ENCODE measurements at regions not wholly inside any gene's neighbourhood (a gene's known extent, or its start where the extent isn't known, plus 50 kb on each side); places are given as distances from the start of the nearest gene placed in this dataset.
"Not testable (repeated sequence)": the region's sequence is repeated elsewhere in the genome, so short reads cannot be mapped to it uniquely, and the experiment has no call there.

GRCh38 chr9:1170918-1171317 lies 120.8 kb downstream of the DMRT2 start:
- Mint-ChIP-seq H3K36me3 (no peaks in the 10 kb centered on the region), H3K4me1 (ENCODE audit: low read depth) (no peaks in the 10 kb centered on the region), H3K4me3 (no peak overlapping the region), H3K9me3 (peaks cover 5% of the 10 kb centered on the region), H3K27ac (no peak overlapping the region), H3K27me3 (peaks cover 2% of the 10 kb centered on the region)
- ChIA-PET CTCF (no interaction called here), POLR2A (no interaction called here)
- intact Hi-C loops (cut with micrococcal nuclease), result no loop called here
- DNase-seq, result no peak

- no peak for DNase-seq
- H3K4me1 Mint-ChIP-seq (ENCODE audit: low read depth), result no peaks in the 10 kb centered on the region
- H3K9me3 Mint-ChIP-seq, result peaks cover 5% of the 10 kb centered on the region
- no peak overlapping the region for H3K27ac Mint-ChIP-seq
- H3K27me3 Mint-ChIP-seq, result peaks cover 2% of the 10 kb centered on the region
- no peaks in the 10 kb centered on the region for H3K36me3 Mint-ChIP-seq
- CTCF ChIA-PET, result no interaction called here
- POLR2A ChIA-PET, result no interaction called here
- H3K4me3 Mint-ChIP-seq, result no peak overlapping the region
- intact Hi-C loops (cut with micrococcal nuclease), result no loop called here
Measured at GRCh38 chr9:1171546-1171945, 121.4 kb downstream of the DMRT2 start.

- intact Hi-C loops (cut with micrococcal nuclease), result no loop called here
- Mint-ChIP-seq H3K9me3 (no peaks in the 10 kb centered on the region), H3K36me3 (no peaks in the 10 kb centered on the region), H3K27me3 (peaks cover 2% of the 10 kb centered on the region), H3K4me3 (no peak overlapping the region), H3K4me1 (ENCODE audit: low read depth) (no peaks in the 10 kb centered on the region), H3K27ac (no peak overlapping the region)
- CTCF ChIA-PET, result no interaction called here
- no peak for DNase-seq
- POLR2A ChIA-PET, result no interaction called here
Measured at GRCh38 chr9:1173211-1173610, 123.1 kb downstream of the DMRT2 start.

- ChIA-PET POLR2A (no interaction called here), CTCF (no interaction called here)
- H3K27me3 Mint-ChIP-seq, result peaks cover 2% of the 10 kb centered on the region
- H3K4me1 Mint-ChIP-seq (ENCODE audit: low read depth), result no peaks in the 10 kb centered on the region
- H3K36me3 Mint-ChIP-seq, result no peaks in the 10 kb centered on the region
- no peak overlapping the region for H3K27ac Mint-ChIP-seq
- H3K4me3 Mint-ChIP-seq, result no peak overlapping the region
- H3K9me3 Mint-ChIP-seq, result no peaks in the 10 kb centered on the region
- intact Hi-C loops (cut with micrococcal nuclease), result no loop called here
- no peak for DNase-seq
Measured at GRCh38 chr9:1173993-1174392, 123.8 kb downstream of the DMRT2 start.

- Mint-ChIP-seq H3K27me3 (no peaks in the 10 kb centered on the region), H3K36me3 (no peaks in the 10 kb centered on the region), H3K9me3 (no peaks in the 10 kb centered on the region), H3K4me3 (no peak overlapping the region), H3K27ac (no peak overlapping the region), H3K4me1 (ENCODE audit: low read depth) (no peaks in the 10 kb centered on the region)
- ChIA-PET POLR2A (no interaction called here), CTCF (no interaction called here)
- intact Hi-C loops (cut with micrococcal nuclease), result no loop called here
- no peak for DNase-seq
Measured at GRCh38 chr9:1179366-1179765, 129.2 kb downstream of the DMRT2 start.

GRCh38 chr9:1184146-1184545 lies 134.0 kb downstream of the DMRT2 start:
- intact Hi-C loops (cut with micrococcal nuclease), result no loop called here
- Mint-ChIP-seq H3K27ac (no peak overlapping the region), H3K27me3 (no peaks in the 10 kb centered on the region), H3K4me3 (no peak overlapping the region), H3K36me3 (peaks cover 3% of the 10 kb centered on the region), H3K4me1 (ENCODE audit: low read depth) (no peaks in the 10 kb centered on the region), H3K9me3 (peaks cover 8% of the 10 kb centered on the region)
- no peak for DNase-seq
- CTCF ChIA-PET, result no interaction called here
- POLR2A ChIA-PET, result no interaction called here

GRCh38 chr9:1187137-1187536 lies 137.0 kb downstream of the DMRT2 start:
- H3K27ac Mint-ChIP-seq; DNase-seq; H3K27me3 Mint-ChIP-seq; H3K36me3 Mint-ChIP-seq; CTCF ChIA-PET; H3K4me1 Mint-ChIP-seq (ENCODE audit: low read depth); intact Hi-C loops (cut with micrococcal nuclease); POLR2A ChIA-PET; H3K4me3 Mint-ChIP-seq; H3K9me3 Mint-ChIP-seq: not testable (repeated sequence)

- POLR2A ChIA-PET; DNase-seq; H3K36me3 Mint-ChIP-seq; intact Hi-C loops (cut with micrococcal nuclease); H3K27ac Mint-ChIP-seq; H3K9me3 Mint-ChIP-seq; CTCF ChIA-PET; H3K4me3 Mint-ChIP-seq; H3K4me1 Mint-ChIP-seq (ENCODE audit: low read depth); H3K27me3 Mint-ChIP-seq: not testable (repeated sequence)
Measured at GRCh38 chr9:1195636-1196035, 145.5 kb downstream of the DMRT2 start.

GRCh38 chr9:1198085-1198484 lies 147.9 kb downstream of the DMRT2 start:
- no peak overlapping the region for H3K4me3 Mint-ChIP-seq
- H3K9me3 Mint-ChIP-seq, result no peaks in the 10 kb centered on the region
- intact Hi-C loops (cut with micrococcal nuclease), result no loop called here
- no peak for DNase-seq
- no peak overlapping the region for H3K27ac Mint-ChIP-seq
- no peaks in the 10 kb centered on the region for H3K36me3 Mint-ChIP-seq
- CTCF ChIA-PET, result no interaction called here
- H3K4me1 Mint-ChIP-seq (ENCODE audit: low read depth), result no peaks in the 10 kb centered on the region
- H3K27me3 Mint-ChIP-seq, result no peaks in the 10 kb centered on the region
- POLR2A ChIA-PET, result no interaction called here

- ChIA-PET CTCF (no interaction called here), POLR2A (no interaction called here)
- H3K27me3 Mint-ChIP-seq, result no peaks in the 10 kb centered on the region
- no peak overlapping the region for H3K27ac Mint-ChIP-seq
- intact Hi-C loops (cut with micrococcal nuclease), result no loop called here
- H3K4me3 Mint-ChIP-seq, result no peak overlapping the region
- DNase-seq, result no peak
- H3K36me3 Mint-ChIP-seq, result no peaks in the 10 kb centered on the region
- no peaks in the 10 kb centered on the region for H3K4me1 Mint-ChIP-seq (ENCODE audit: low read depth)
- no peaks in the 10 kb centered on the region for H3K9me3 Mint-ChIP-seq
Measured at GRCh38 chr9:1200847-1201251, 150.7 kb downstream of the DMRT2 start.

- peaks cover 2% of the 10 kb centered on the region for H3K27me3 Mint-ChIP-seq
- no peaks in the 10 kb centered on the region for H3K4me1 Mint-ChIP-seq (ENCODE audit: low read depth)
- H3K36me3 Mint-ChIP-seq, result no peaks in the 10 kb centered on the region
- intact Hi-C loops (cut with micrococcal nuclease), result no loop called here
- ChIA-PET POLR2A (no interaction called here), CTCF (no interaction called here)
- DNase-seq, result no peak
- no peak overlapping the region for H3K4me3 Mint-ChIP-seq
- no peaks in the 10 kb centered on the region for H3K9me3 Mint-ChIP-seq
- H3K27ac Mint-ChIP-seq, result no peak overlapping the region
Measured at GRCh38 chr9:1201262-1201661, 151.1 kb downstream of the DMRT2 start.

GRCh38 chr9:1201901-1202300 lies 151.7 kb downstream of the DMRT2 start:
- peaks cover 2% of the 10 kb centered on the region for H3K27me3 Mint-ChIP-seq
- DNase-seq, result no peak
- POLR2A ChIA-PET, result no interaction called here
- H3K4me1 Mint-ChIP-seq (ENCODE audit: low read depth), result no peaks in the 10 kb centered on the region
- no peaks in the 10 kb centered on the region for H3K9me3 Mint-ChIP-seq
- CTCF ChIA-PET, result no interaction called here
- no peak overlapping the region for H3K4me3 Mint-ChIP-seq
- intact Hi-C loops (cut with micrococcal nuclease), result no loop called here
- H3K27ac Mint-ChIP-seq, result no peak overlapping the region
- no peaks in the 10 kb centered on the region for H3K36me3 Mint-ChIP-seq

GRCh38 chr9:1202512-1203280 lies 152.5 kb downstream of the DMRT2 start:
- Mint-ChIP-seq H3K9me3 (no peaks in the 10 kb centered on the region), H3K4me1 (ENCODE audit: low read depth) (no peaks in the 10 kb centered on the region), H3K27ac (no peak overlapping the region), H3K27me3 (peaks cover 2% of the 10 kb centered on the region), H3K36me3 (no peaks in the 10 kb centered on the region), H3K4me3 (no peak overlapping the region)
- no peak for DNase-seq
- POLR2A ChIA-PET, result no interaction called here
- CTCF ChIA-PET, result no interaction called here
- intact Hi-C loops (cut with micrococcal nuclease), result no loop called here

- H3K4me3 Mint-ChIP-seq, result no peak overlapping the region
- no peak for DNase-seq
- no peaks in the 10 kb centered on the region for H3K36me3 Mint-ChIP-seq
- peaks cover 5% of the 10 kb centered on the region for H3K9me3 Mint-ChIP-seq
- intact Hi-C loops (cut with micrococcal nuclease), result no loop called here
- H3K27me3 Mint-ChIP-seq, result peaks cover 2% of the 10 kb centered on the region
- CTCF ChIA-PET, result no interaction called here
- POLR2A ChIA-PET, result no interaction called here
- no peak overlapping the region for H3K27ac Mint-ChIP-seq
- no peaks in the 10 kb centered on the region for H3K4me1 Mint-ChIP-seq (ENCODE audit: low read depth)
Measured at GRCh38 chr9:1207686-1208085, 157.5 kb downstream of the DMRT2 start.

Data from activated CD4-positive, alpha-beta memory T cell treated with anti-CD3 and anti-CD28 coated beads for 36 hours (primary cell).